K562 (cell line): ENCODE measurements at regions not wholly inside any gene's neighbourhood (a gene's known extent, or its start where the extent isn't known, plus 50 kb on each side); places are given as distances from the start of the nearest gene placed in this dataset.

ENCODE experiments used
- ATAC-seq: fragments of 200-7000 bp; cut with Tn5 transposase; 3 replicates; pipeline ENCODE4 v1.9.1; 2020; ENCODE audit warnings: moderate library complexity
- BruUV-seq: library from RNA; stranded (reverse); fragments of 400-500 nt; replicated peaks from 2 replicates; lab custom pipeline; 2021; lab: Mats Ljungman, UMichigan
- CTCF ChIA-PET: fragments of 300-600 bp; formaldehyde crosslinking; extraction: SDS; loops from one replicate; lab custom pipeline; 2021; ENCODE audit warnings: low intra/inter-chr PET ratio; lab: Yijun Ruan, JAX
- POLR2A ChIA-PET: fragments of 300-600, 350-650 bp; sonication (Branson Sonifier 250); formaldehyde crosslinking; extraction: SDS; loops from one replicate; lab custom pipeline; 2021; ENCODE audit warnings: antibody characterized with exemption, inconsistent platforms; lab: Yijun Ruan, JAX
- DNase-seq, 4 experiments: peaks; one replicate each; pipeline versions ENCODE4 v3.0.0 to v3.0.0-alpha.2; 2011 to 2018; ENCODE audit warnings: low spot score in 3 of 4, mixed read lengths in 3 of 4; ENCODE audit errors: extremely low read depth in 1 of 4
- FAIRE-seq: peaks from 2 replicates; lab custom pipeline; 2011; peaks lifted over from hg19 to GRCh38; lab: Jason Lieb, UNC
- H2AFZ ChIP-seq: 2 replicates; pipeline ENCODE4 v1.6.0; 2011; ENCODE audit warnings: low read depth, low read length, control low read depth, inconsistent platforms
- H3K27ac ChIP-seq: fragments of 200-600 bp; 3 replicates; pipeline ENCODE4 v1.8.0; 2011; ENCODE audit warnings: low read depth, mild to moderate bottlenecking, control low read depth, inconsistent platforms, low read length, moderate library complexity, mixed read lengths; ENCODE audit errors: extremely low read depth
- H3K27me3 ChIP-seq, 2 experiments: fragments of 300-600 bp in 1 of 2; 2 replicates in 1 of 2; 3 replicates in 1 of 2; pipeline versions ENCODE4 v1.6.0 to v1.8.0; 2011; ENCODE audit warnings: inconsistent platforms in 2 of 2, low read length in 2 of 2, mild to moderate bottlenecking in 1 of 2, mixed read lengths in 1 of 2, moderate library complexity in 1 of 2; ENCODE audit not compliant: control insufficient read depth in 2 of 2, insufficient read depth in 2 of 2
- H3K36me3 ChIP-seq: fragments of 300-600 bp; 3 replicates; pipeline ENCODE4 v1.8.0; 2011; ENCODE audit warnings: mild to moderate bottlenecking, low read length, inconsistent platforms; ENCODE audit not compliant: control insufficient read depth, insufficient read depth
- H3K4me1 ChIP-seq, 2 experiments: fragments of 200-600 bp in 1 of 2; replicated peaks in 1 of 2; 2 replicates in 1 of 2; 3 replicates in 1 of 2; pipeline versions ENCODE4 v1.5.1 to v1.8.0; 2011; ENCODE audit warnings: inconsistent platforms in 2 of 2, low read length in 2 of 2, mild to moderate bottlenecking in 1 of 2, mixed read lengths in 1 of 2, moderate library complexity in 1 of 2; ENCODE audit not compliant: control insufficient read depth in 2 of 2, insufficient read depth in 2 of 2
- H3K4me2 ChIP-seq: 2 replicates; pipeline ENCODE4 v1.6.1; 2011; ENCODE audit warnings: low read length, control low read depth, inconsistent platforms, mixed read lengths; ENCODE audit not compliant: insufficient read depth
- H3K4me3 ChIP-seq: fragments of 200-600 bp; sonication (generic), shearing (Covaris generic); 2 replicates; pipeline ENCODE4 v1.5.1; 2016; ENCODE audit warnings: control low read depth, inconsistent platforms
- H3K79me2 ChIP-seq: fragments of 200-600 bp; 3 replicates; pipeline ENCODE4 v1.8.0; 2011; ENCODE audit warnings: low read length, inconsistent platforms; ENCODE audit not compliant: control insufficient read depth, insufficient read depth
- H3K9ac ChIP-seq, 2 experiments: 2 replicates each; pipeline versions ENCODE4 v1.6.0 to v1.6.1; 2011; ENCODE audit warnings: low read depth in 2 of 2, low read length in 2 of 2, control low read depth in 1 of 2, inconsistent platforms in 1 of 2, mild to moderate bottlenecking in 1 of 2, mixed read lengths in 1 of 2; ENCODE audit not compliant: insufficient read depth in 1 of 2
- H3K9me1 ChIP-seq: one replicate; pipeline ENCODE4 v1.6.0; 2011; ENCODE audit warnings: inconsistent platforms, mild to moderate bottlenecking, low read length, moderate library complexity; ENCODE audit not compliant: control insufficient read depth, insufficient read depth
- H3K9me3 ChIP-seq: replicated peaks from 2 replicates; pipeline ENCODE4 v1.5.1; 2011; ENCODE audit warnings: low read depth, low read length, inconsistent platforms; ENCODE audit not compliant: control insufficient read depth, insufficient read depth
- H4K20me1 ChIP-seq: replicated peaks from 2 replicates; pipeline ENCODE4 v1.6.1; 2011; ENCODE audit warnings: low read length, inconsistent platforms, mixed read lengths; ENCODE audit not compliant: control insufficient read depth, insufficient read depth
- BCLAF1 ChIP-seq, 2 experiments: fragments of 450-650 bp in 1 of 2; IDR thresholded peaks; 2 replicates each; pipeline ENCODE4 v1.6.1; 2011 to 2017; ENCODE audit warnings: low read depth in 2 of 2, antibody characterized with exemption in 1 of 2, borderline replicate concordance in 1 of 2, low read length in 1 of 2, mild to moderate bottlenecking in 1 of 2, mixed read lengths in 1 of 2; ENCODE audit not compliant: control insufficient read depth in 1 of 2
- CBX2 ChIP-seq: fragments of 200-600 bp; sonication (generic); IDR thresholded peaks from one replicate; pipeline ENCODE4 v1.6.1; 2012; ENCODE audit warnings: mild to moderate bottlenecking, low read length, inconsistent platforms; ENCODE audit not compliant: insufficient read depth, poor library complexity, severe bottlenecking
- EGR1 ChIP-seq: fragments of 450-650 bp; conservative IDR thresholded peaks from 2 replicates; pipeline ENCODE4 v1.6.1; 2017; ENCODE audit warnings: mild to moderate bottlenecking
- KAT7 ChIP-seq: sonication (generic); formaldehyde crosslinking; IDR thresholded peaks from 2 replicates; pipeline ENCODE4 v1.8.0; 2022; ENCODE audit warnings: missing genetic modification reagents, mild to moderate bottlenecking, borderline replicate concordance
- MEF2A ChIP-seq: IDR thresholded peaks from 2 replicates; pipeline ENCODE4 v1.6.1; 2011; ENCODE audit warnings: low read depth, mild to moderate bottlenecking, low read length, moderate library complexity; ENCODE audit not compliant: control insufficient read depth
- MITF ChIP-seq: IDR thresholded peaks from 2 replicates; pipeline ENCODE4 v1.6.1; 2014; ENCODE audit warnings: antibody characterized with exemption
- NFE2L1 ChIP-seq: fragments of 450-650 bp; IDR thresholded peaks from 2 replicates; pipeline ENCODE4 v1.6.1; 2016; ENCODE audit warnings: missing genetic modification characterization, low read depth, mild to moderate bottlenecking, missing compliant biosample characterization, moderate library complexity, borderline replicate concordance
- RFX5 ChIP-seq: IDR thresholded peaks from 2 replicates; pipeline ENCODE4 v1.6.1; 2011; ENCODE audit warnings: low read depth, mild to moderate bottlenecking, improper control_type of control experiment, low read length
- SIRT6 ChIP-seq: IDR thresholded peaks from one replicate; pipeline ENCODE4 v1.6.1; 2012; ENCODE audit warnings: low read depth, mild to moderate bottlenecking, control low read depth, inconsistent platforms, low read length, moderate library complexity
- SMARCA4 ChIP-seq: fragments of 450-650 bp; IDR thresholded peaks from 2 replicates; pipeline ENCODE4 v1.6.1; 2016
- SRSF7 ChIP-seq: fragments of 200-400 bp; formaldehyde crosslinking; optimal IDR thresholded peaks from 2 replicates; pipeline ENCODE3; 2017; ENCODE audit warnings: mild to moderate bottlenecking, low read depth, low read length
- TEAD4 ChIP-seq, 2 experiments: sonication (generic) in 1 of 2; formaldehyde crosslinking in 1 of 2; IDR thresholded peaks; 2 replicates each; pipeline versions ENCODE4 v1.6.1 to v1.8.0; 2012 to 2022; ENCODE audit warnings: borderline replicate concordance in 1 of 2, inconsistent platforms in 1 of 2, low read length in 1 of 2, mild to moderate bottlenecking in 1 of 2, missing genetic modification reagents in 1 of 2
- TFAM ChIP-seq: fragments of 250-450 bp; sonication (Bioruptor Pico); conservative IDR thresholded peaks from 2 replicates; pipeline ENCODE4 v1.5.0; 2021; ENCODE audit warnings: mild to moderate bottlenecking, moderate library complexity
- TOE1 ChIP-seq, 2 experiments: fragments of 450-650 bp in 1 of 2; sonication (generic) in 1 of 2; formaldehyde crosslinking in 1 of 2; IDR thresholded peaks; 2 replicates each; pipeline versions ENCODE4 v1.7.1 to v1.8.0; 2016 to 2022; ENCODE audit warnings: borderline replicate concordance in 2 of 2, mild to moderate bottlenecking in 2 of 2, antibody characterized with exemption in 1 of 2, inconsistent platforms in 1 of 2, low read depth in 1 of 2, missing genetic modification reagents in 1 of 2, moderate library complexity in 1 of 2
- ZFP36 ChIP-seq: fragments of 150-350 bp; IDR thresholded peaks from 2 replicates; pipeline ENCODE4 v1.6.1; 2018; ENCODE audit warnings: low read length, low read depth; ENCODE audit not compliant: partially characterized antibody
- ZNF140 ChIP-seq: fragments of 250-450 bp; sonication (Bioruptor Pico); IDR thresholded peaks from 2 replicates; pipeline ENCODE4 v1.8.0; 2021; ENCODE audit warnings: moderate library complexity, mild to moderate bottlenecking, inconsistent platforms
- WGBS: fragments of 100-300 bp; shearing (Covaris generic); methylation state at CpG from one replicate; pipeline ENCODE4 v1.1.6; 2016; ENCODE audit warnings: low coverage, mixed read lengths; ENCODE audit not compliant: insufficient coverage; ENCODE audit errors: missing lambda C conversion rate; 5-methylcytosine and 5-hydroxymethylcytosine counted together
- in situ Hi-C: fragments of 300-500 bp; cut with MboI; formaldehyde crosslinking; loops from 4 replicates; pipeline ENCODE4 v1.15.0; 2018; ENCODE audit warnings: inconsistent platforms, mixed read lengths
- intact Hi-C: fragments of 100-400 bp; cut with micrococcal nuclease; formaldehyde crosslinking; loops from 2 replicates; pipeline ENCODE4 v1.14.2; 2022

- in situ Hi-C loops (no loop called here), intact Hi-C loops (no loop called here)
- Histone ChIP-seq H2AFZ (no peak overlapping the region), H3K9me1 (no peaks in the 10 kb centered on the region), H3K36me3 (no peaks in the 10 kb centered on the region), H3K9me3 (no peaks in the 10 kb centered on the region), H3K4me2 (no peak overlapping the region), H3K9ac (no peak overlapping the region), H4K20me1 (no peaks in the 10 kb centered on the region), H3K4me1 (peaks cover 0 to 3% of the 10 kb centered on the region in 2 experiments; a peak in 4 of 5 replicates), H3K79me2 (no peaks in the 10 kb centered on the region), H3K27ac (no peak overlapping the region), H3K4me3 (no peak overlapping the region), H3K27me3 (no peaks in the 10 kb centered on the region)
- TF ChIP-seq MEF2A (no peak), RFX5 (no peak), TFAM (CRISPR knock-in tag) (no peak), EGR1 (no peak), ZFP36 (no peak), KAT7 (no peak), NFE2L1 (tag) (no peak), MITF (no peak), SRSF7 (no peak), SIRT6 (no peak), TOE1 (IDR thresholded peaks at IDR 0.05; ENCODE audit: borderline replicate concordance) (no peak), TOE1 (CRISPR knock-in tag; IDR thresholded peaks at IDR 0.05; ENCODE audit: borderline replicate concordance, low read depth) (no peak), SMARCA4 (no peak), ZNF140 (CRISPR knock-in tag) (no peak), TEAD4 (IDR thresholded peaks at IDR 0.05; ENCODE audit: low read length) (no peak), TEAD4 (CRISPR knock-in tag; IDR thresholded peaks at IDR 0.05; ENCODE audit: borderline replicate concordance) (no peak), CBX2 (no peak), BCLAF1 (IDR thresholded peaks at IDR 0.05; ENCODE audit: borderline replicate concordance in 1 of 2, control insufficient read depth in 1 of 2, low read depth in 2 of 2, low read length in 1 of 2) (no peak)
- ATAC-seq (no peak), DNase-seq (no peak), FAIRE-seq (no peak)
- CTCF ChIA-PET = no interaction called here
- BruUV-seq = no TSS peak
- POLR2A ChIA-PET = interaction anchor here (1.0 kb wide), 1 partner anchor 15 kb away, joined by 3 read pairs; no protein-coding TSS in a partner anchor
- 5% methylated on average over 2 of the region's 3 CpGs for WGBS
Measured at GRCh38 chr12:4139191-4139590, 134.4 kb upstream of the CCND2 start.
